Loucy (cell line): ENCODE measurements at regions not wholly inside any gene's neighbourhood (a gene's known extent, or its start where the extent isn't known, plus 50 kb on each side); places are given as distances from the start of the nearest gene placed in this dataset.

ENCODE experiments used
- H2AFZ ChIP-seq: fragments of 200-600 bp; sonication (generic); 2 replicates; pipeline ENCODE4 v1.6.0; 2016; ENCODE audit warnings: antibody characterized with exemption, mild to moderate bottlenecking, low read length, moderate library complexity
- H3F3A ChIP-seq: fragments of 200-600 bp; 2 replicates; pipeline ENCODE4 v1.6.0; 2016; ENCODE audit warnings: antibody characterized with exemption, low read depth, mild to moderate bottlenecking
- H3K27me3 ChIP-seq: fragments of 200-600 bp; sonication (generic); 2 replicates; pipeline ENCODE4 v1.6.1; 2014; ENCODE audit warnings: low read length, mild to moderate bottlenecking; ENCODE audit not compliant: insufficient read depth, poor library complexity, severe bottlenecking
- H3K36me3 ChIP-seq: fragments of 200-600 bp; sonication (generic); 2 replicates; pipeline ENCODE4 v1.6.1; 2016; ENCODE audit warnings: low read length; ENCODE audit not compliant: insufficient read depth
- H3K4me1 ChIP-seq: fragments of 200-600 bp; sonication (generic); 2 replicates; pipeline ENCODE4 v1.5.1; 2014; ENCODE audit warnings: low read length, mild to moderate bottlenecking; ENCODE audit not compliant: insufficient read depth, poor library complexity, severe bottlenecking
- H3K4me2 ChIP-seq: fragments of 200-600 bp; sonication (generic); 2 replicates; pipeline ENCODE4 v1.6.0; 2014; ENCODE audit warnings: antibody characterized with exemption, low read length, low read depth, mild to moderate bottlenecking; ENCODE audit not compliant: poor library complexity, severe bottlenecking
- H3K4me3 ChIP-seq: fragments of 200-600 bp; sonication (generic); 2 replicates; pipeline ENCODE4 v1.5.1; 2014; ENCODE audit warnings: low read length, mild to moderate bottlenecking, mixed read lengths; ENCODE audit not compliant: poor library complexity, severe bottlenecking
- H3K79me2 ChIP-seq: fragments of 200-600 bp; sonication (generic); 2 replicates; pipeline ENCODE4 v1.6.1; 2014; ENCODE audit warnings: low read length; ENCODE audit not compliant: insufficient read depth
- H3K9ac ChIP-seq: fragments of 200-600 bp; sonication (generic); 2 replicates; pipeline ENCODE4 v1.6.0; 2014; ENCODE audit warnings: mild to moderate bottlenecking, low read depth, low read length, moderate library complexity; ENCODE audit not compliant: poor library complexity, severe bottlenecking
- H3K9me2 ChIP-seq: fragments of 200-600 bp; sonication (generic); replicated peaks from 2 replicates; pipeline ENCODE4 v1.6.1; 2016; ENCODE audit warnings: low read depth, low read length, mixed read lengths
- H3K9me3 ChIP-seq: fragments of 200-600 bp; sonication (generic); 2 replicates; pipeline ENCODE4 v1.6.1; 2014; ENCODE audit warnings: mild to moderate bottlenecking, antibody characterized with exemption, low read length, low read depth; ENCODE audit not compliant: insufficient read depth
- H4K20me1 ChIP-seq: fragments of 200-600 bp; sonication (generic); 2 replicates; pipeline ENCODE4 v1.6.0; 2014; ENCODE audit warnings: antibody characterized with exemption, low read length, mild to moderate bottlenecking; ENCODE audit not compliant: insufficient read depth, poor library complexity, severe bottlenecking
- CTCF ChIP-seq: fragments of 200-600 bp; sonication (generic); conservative IDR thresholded peaks from 2 replicates; pipeline ENCODE4 v1.5.1; 2014; ENCODE audit warnings: mild to moderate bottlenecking, antibody characterized with exemption, low read length
- EZH2phosphoT487 ChIP-seq: fragments of 200-600 bp; IDR thresholded peaks from 2 replicates; pipeline ENCODE4 v1.6.1; 2018; ENCODE audit warnings: antibody characterized with exemption, mild to moderate bottlenecking, moderate library complexity, borderline replicate concordance

GRCh38 chr2:217738061-217738460, 264.7 kb downstream of the TNS1 start:
- no peaks in the 10 kb centered on the region for H3K9me2 ChIP-seq
- TF ChIP-seq CTCF: no peak
- no peak for TF ChIP-seq EZH2phosphoT487
- no peaks in the 10 kb centered on the region for H3K79me2 ChIP-seq
- no peaks in the 10 kb centered on the region for H3K9me3 ChIP-seq
- no peak overlapping the region for H3K9ac ChIP-seq
- H3K4me3 ChIP-seq: no peak overlapping the region
- no peaks in the 10 kb centered on the region for H3K27me3 ChIP-seq
- H3K36me3 ChIP-seq: no peaks in the 10 kb centered on the region
- no peaks in the 10 kb centered on the region for H4K20me1 ChIP-seq
- H2AFZ ChIP-seq: no peak overlapping the region
- H3K4me2 ChIP-seq: no peak overlapping the region
- no peaks in the 10 kb centered on the region for H3F3A ChIP-seq
- H3K4me1 ChIP-seq: peaks cover 11% of the 10 kb centered on the region

DNA sequence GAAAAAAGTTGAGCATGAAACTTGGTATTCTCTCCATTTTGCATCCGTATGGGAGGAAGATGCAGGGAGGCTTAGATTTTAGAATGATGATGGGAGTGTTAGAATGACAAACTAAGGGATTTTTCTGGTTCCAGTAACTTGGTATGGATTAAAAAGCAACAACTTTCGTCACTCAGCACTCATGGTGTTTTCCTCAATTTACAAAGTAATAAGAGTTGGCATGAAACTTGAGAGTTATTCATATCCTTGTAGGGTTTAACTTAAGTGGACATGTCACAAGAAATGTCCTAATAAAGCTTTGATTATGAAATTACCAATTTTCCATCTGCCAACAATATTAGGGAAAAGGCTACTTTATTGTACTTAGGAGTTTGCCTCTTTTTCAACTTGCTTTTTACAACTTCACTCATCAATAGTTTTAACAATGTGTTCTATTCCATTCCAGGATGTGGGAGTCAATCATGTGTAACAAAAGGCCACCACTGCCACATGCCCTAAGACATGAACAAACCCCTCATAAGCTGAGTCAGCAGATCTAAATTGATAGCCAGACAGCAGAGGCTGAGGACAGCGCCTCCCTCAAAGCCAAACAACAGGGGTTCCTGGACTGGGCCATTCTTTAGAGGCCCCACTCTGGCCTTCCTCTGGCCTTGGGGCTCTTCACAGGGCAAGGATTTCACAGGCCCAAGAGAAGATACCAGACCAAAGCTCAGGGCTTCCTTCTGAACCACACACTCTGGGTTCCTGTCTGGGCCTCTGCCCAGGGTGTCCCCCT, 265.8 kb downstream of the TNS1 start:
- no peak overlapping the region for H3K4me2 ChIP-seq
- H3K4me1 ChIP-seq: peaks cover 17% of the 10 kb centered on the region
- H3K9me3 ChIP-seq: no peaks in the 10 kb centered on the region
- no peak overlapping the region for H3K9ac ChIP-seq
- H3K9me2 ChIP-seq: no peaks in the 10 kb centered on the region
- H3K4me3 ChIP-seq: no peak overlapping the region
- H2AFZ ChIP-seq: no peak overlapping the region
- H3K79me2 ChIP-seq: no peaks in the 10 kb centered on the region
- H4K20me1 ChIP-seq: no peaks in the 10 kb centered on the region
- no peaks in the 10 kb centered on the region for H3K36me3 ChIP-seq
- no peaks in the 10 kb centered on the region for H3F3A ChIP-seq
- H3K27me3 ChIP-seq: no peaks in the 10 kb centered on the region
- no peak for TF ChIP-seq CTCF
- TF ChIP-seq EZH2phosphoT487: no peak

DNA sequence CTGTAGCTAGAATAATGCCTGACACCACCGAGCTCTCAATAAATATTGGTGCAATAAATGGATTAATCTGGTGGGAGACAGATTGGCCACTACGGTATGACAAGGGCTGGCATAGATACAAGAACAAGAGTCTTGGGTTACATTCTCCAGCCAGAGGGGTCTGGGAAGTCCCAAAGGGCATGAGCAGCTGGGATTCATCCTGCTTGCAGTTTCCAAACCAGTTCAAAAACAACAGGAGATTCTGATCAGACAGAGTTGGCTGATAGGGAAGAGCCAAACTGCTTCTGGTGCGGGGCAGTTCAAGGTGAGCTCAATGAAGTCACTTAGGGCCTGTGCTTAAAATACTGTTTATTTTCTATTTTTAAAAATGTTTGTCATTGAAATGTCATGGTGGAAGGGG, 266.9 kb downstream of the TNS1 start:
- Histone ChIP-seq H3K27me3 (no peaks in the 10 kb centered on the region), H3K4me2 (no peak overlapping the region), H3K4me3 (no peak overlapping the region), H3K79me2 (no peaks in the 10 kb centered on the region), H2AFZ (no peak overlapping the region), H3K9ac (no peak overlapping the region), H3K4me1 (peaks cover 17% of the 10 kb centered on the region), H3F3A (no peaks in the 10 kb centered on the region), H3K9me3 (no peaks in the 10 kb centered on the region), H3K9me2 (no peaks in the 10 kb centered on the region), H3K36me3 (no peaks in the 10 kb centered on the region), H4K20me1 (no peaks in the 10 kb centered on the region)
- TF ChIP-seq EZH2phosphoT487 (no peak), CTCF (no peak)
